Epithelial cell of esophagus (primary cell): ENCODE measurements at regions not wholly inside any gene's neighbourhood (a gene's known extent, or its start where the extent isn't known, plus 50 kb on each side); places are given as distances from the start of the nearest gene placed in this dataset.

ENCODE experiments used
- DNase-seq: peaks from one replicate; pipeline ENCODE4 v3.0.0; 2010; ENCODE audit warnings: low read depth
- H3K4me3 ChIP-seq: 2 replicates; pipeline ENCODE4 v1.5.1; 2011; ENCODE audit warnings: mild to moderate bottlenecking, low read length, control low read depth
- TF ChIP-seq, protein P1 (sequence below): IDR thresholded peaks from 2 replicates; pipeline ENCODE4 v1.5.1; 2011; ENCODE audit warnings: low read depth, mild to moderate bottlenecking, low read length, control low read depth, inconsistent platforms; ENCODE audit not compliant: insufficient read depth; ENCODE audit errors: missing control alignments

GRCh38 chr2:146669735-146670134, 1175.1 kb upstream of the ACVR2A start:
- no peak overlapping the region for H3K4me3 ChIP-seq
- TF ChIP-seq, protein P1, sequence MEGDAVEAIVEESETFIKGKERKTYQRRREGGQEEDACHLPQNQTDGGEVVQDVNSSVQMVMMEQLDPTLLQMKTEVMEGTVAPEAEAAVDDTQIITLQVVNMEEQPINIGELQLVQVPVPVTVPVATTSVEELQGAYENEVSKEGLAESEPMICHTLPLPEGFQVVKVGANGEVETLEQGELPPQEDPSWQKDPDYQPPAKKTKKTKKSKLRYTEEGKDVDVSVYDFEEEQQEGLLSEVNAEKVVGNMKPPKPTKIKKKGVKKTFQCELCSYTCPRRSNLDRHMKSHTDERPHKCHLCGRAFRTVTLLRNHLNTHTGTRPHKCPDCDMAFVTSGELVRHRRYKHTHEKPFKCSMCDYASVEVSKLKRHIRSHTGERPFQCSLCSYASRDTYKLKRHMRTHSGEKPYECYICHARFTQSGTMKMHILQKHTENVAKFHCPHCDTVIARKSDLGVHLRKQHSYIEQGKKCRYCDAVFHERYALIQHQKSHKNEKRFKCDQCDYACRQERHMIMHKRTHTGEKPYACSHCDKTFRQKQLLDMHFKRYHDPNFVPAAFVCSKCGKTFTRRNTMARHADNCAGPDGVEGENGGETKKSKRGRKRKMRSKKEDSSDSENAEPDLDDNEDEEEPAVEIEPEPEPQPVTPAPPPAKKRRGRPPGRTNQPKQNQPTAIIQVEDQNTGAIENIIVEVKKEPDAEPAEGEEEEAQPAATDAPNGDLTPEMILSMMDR: no peak
- DNase-seq: peak; percentile 22

- H3K4me3 ChIP-seq: no peak overlapping the region
- TF ChIP-seq, protein P1: no peak
- DNase-seq: peak; percentile 82
These were observed 1178.5 kb upstream of the ACVR2A start for GRCh38 chr2:146666340-146666739.

- TF ChIP-seq, protein P1: no peak
- no peak overlapping the region for H3K4me3 ChIP-seq
- DNase-seq: peak; percentile 64
These were observed 1179.0 kb upstream of the ACVR2A start for GRCh38 chr2:146665800-146666199.

GRCh38 chr2:146661473-146662096, 1183.2 kb upstream of the ACVR2A start:
- DNase-seq: peak; percentile 52

DNA sequence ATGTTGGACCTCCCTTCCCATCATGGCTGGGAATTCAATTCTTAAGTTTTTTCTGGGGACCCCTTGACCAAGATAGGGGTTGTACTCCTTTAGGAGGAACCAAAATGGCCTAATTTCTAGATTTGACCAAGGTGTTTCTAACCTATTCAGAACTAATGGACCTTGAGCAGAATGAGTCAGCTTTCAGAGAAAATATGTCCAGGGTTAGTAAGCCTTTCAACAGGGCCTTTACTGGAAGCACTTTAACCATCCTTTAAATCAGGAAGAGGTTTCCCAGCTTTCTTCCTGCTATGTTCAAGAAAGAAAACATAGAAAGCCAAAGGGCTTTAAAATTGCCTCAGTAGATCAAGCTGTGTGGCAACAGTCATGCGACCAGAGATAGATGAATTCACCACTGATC, 1184.9 kb upstream of the ACVR2A start:
- H3K4me3 ChIP-seq: no peak overlapping the region
- no peak for DNase-seq
- TF ChIP-seq, protein P1: no peak

More at GRCh38 chr2:146661473-146662096, 1183.2 kb upstream of the ACVR2A start:
- H3K4me3 ChIP-seq: no peak overlapping the region
- TF ChIP-seq, protein P1: peak; percentile 72

- DNase-seq: no peak
- TF ChIP-seq, protein P1: no peak
- H3K4me3 ChIP-seq: no peak overlapping the region
These were observed 1192.5 kb upstream of the ACVR2A start for GRCh38 chr2:146652311-146652710.

- TF ChIP-seq, protein P1: no peak
- DNase-seq: no peak
- no peak overlapping the region for H3K4me3 ChIP-seq
These were observed 1193.5 kb upstream of the ACVR2A start for GRCh38 chr2:146651361-146651760.
